ENCODE measurements at regions not wholly inside any gene's neighbourhood (a gene's known extent, or its start where the extent isn't known, plus 50 kb on each side); places are given as distances from the start of the nearest gene placed in this dataset.

- H3K27me3 ChIP-seq, result no peaks in the 10 kb centered on the region
- DNase-seq, result no peak
- no peak for TF ChIP-seq CTCF (IDR thresholded peaks at IDR 0.05)
- no peak overlapping the region for H3K4me3 ChIP-seq
- no peak overlapping the region for H3K27ac ChIP-seq
- no peaks in the 10 kb centered on the region for H3K36me3 ChIP-seq
- no peaks in the 10 kb centered on the region for H3K4me1 ChIP-seq
- ATAC-seq, result no peak
- no peak for FAIRE-seq
- intact Hi-C loops (cut with DNase I), result no loop called here
- 67 to 74% methylated on average over 5 of the region's 5 CpGs for WGBS, 2 donors
- H3K9me3 ChIP-seq, result no peaks in the 10 kb centered on the region
Observed at GRCh38 chr7:152970481-152970880, 210.9 kb downstream of the ACTR3B start.

GRCh38 chr7:152974577-152974976 lies 215.0 kb downstream of the ACTR3B start:
- TF ChIP-seq CTCF (IDR thresholded peaks at IDR 0.05), result no peak
- DNase-seq (no peak), FAIRE-seq (no peak), ATAC-seq (no peak)
- H3K36me3 ChIP-seq, result no peaks in the 10 kb centered on the region
- no peak overlapping the region for H3K27ac ChIP-seq
- H3K9me3 ChIP-seq, result no peaks in the 10 kb centered on the region
- WGBS, 2 donors, result 22 to 39% methylated on average over 3 of the region's 3 CpGs
- H3K4me1 ChIP-seq, result no peaks in the 10 kb centered on the region
- intact Hi-C loops (cut with DNase I), result no loop called here
- no peaks in the 10 kb centered on the region for H3K27me3 ChIP-seq
- no peak overlapping the region for H3K4me3 ChIP-seq

- intact Hi-C loops (cut with DNase I), result no loop called here
Observed at GRCh38 chr7:152975076-152975475, 215.5 kb downstream of the ACTR3B start.

GRCh38 chr7:152979376-152979775 lies 219.8 kb downstream of the ACTR3B start:
- no peaks in the 10 kb centered on the region for H3K9me3 ChIP-seq
- H3K36me3 ChIP-seq, result no peaks in the 10 kb centered on the region
- FAIRE-seq (no peak), DNase-seq (no peak), ATAC-seq (no peak)
- no peak overlapping the region for H3K27ac ChIP-seq
- H3K4me3 ChIP-seq, result no peak overlapping the region
- no peaks in the 10 kb centered on the region for H3K27me3 ChIP-seq
- no peaks in the 10 kb centered on the region for H3K4me1 ChIP-seq
- WGBS, 2 donors, result 52 to 59% methylated on average over 3 of the region's 3 CpGs
- intact Hi-C loops (cut with DNase I), result no loop called here
- no peak for TF ChIP-seq CTCF (IDR thresholded peaks at IDR 0.05)

More at GRCh38 chr7:152975076-152975475, 215.5 kb downstream of the ACTR3B start:
- no peaks in the 10 kb centered on the region for H3K27me3 ChIP-seq
- no peaks in the 10 kb centered on the region for H3K36me3 ChIP-seq
- no peak for FAIRE-seq
- H3K9me3 ChIP-seq, result no peaks in the 10 kb centered on the region
- 46 to 48% methylated on average over 2 of the region's 2 CpGs for WGBS, 2 donors
- TF ChIP-seq CTCF (IDR thresholded peaks at IDR 0.05), result no peak
- ATAC-seq, result no peak
- no peak overlapping the region for H3K27ac ChIP-seq
- H3K4me1 ChIP-seq, result no peaks in the 10 kb centered on the region
- no peak for DNase-seq
- no peak overlapping the region for H3K4me3 ChIP-seq

GRCh38 chr7:152984421-152984820 lies 224.9 kb downstream of the ACTR3B start:
- H3K4me1 ChIP-seq, result no peaks in the 10 kb centered on the region
- no peak for DNase-seq
- H3K27me3 ChIP-seq, result no peaks in the 10 kb centered on the region
- H3K4me3 ChIP-seq, result no peak overlapping the region
- no peaks in the 10 kb centered on the region for H3K9me3 ChIP-seq
- no peak for ATAC-seq
- intact Hi-C loops (cut with DNase I), result no loop called here
- H3K36me3 ChIP-seq, result no peaks in the 10 kb centered on the region
- WGBS, 2 donors, result 47 to 54% methylated on average over 4 of the region's 4 CpGs
- FAIRE-seq, result no peak
- no peak overlapping the region for H3K27ac ChIP-seq
- no peak for TF ChIP-seq CTCF (IDR thresholded peaks at IDR 0.05)

Data from pancreas (tissue), 10 donors.